ENCODE measurements at regions not wholly inside any gene's neighbourhood (a gene's known extent, or its start where the extent isn't known, plus 50 kb on each side); places are given as distances from the start of the nearest gene placed in this dataset.
A peak's percentile ranks its signal among the peaks of the same experiment; 100 is the strongest.

- DNase-seq (peak; percentile 78 to 88), ATAC-seq (peak; percentile 78 to 98 (median 94))
- peak; percentile 82 to 96 (median 93) for TF ChIP-seq CTCF (IDR thresholded peaks at IDR 0.05)
- intact Hi-C loops (cut with DNase I): loop anchor here (1.0 to 10.0 kb wide), 4 partner anchors 122 to 125 kb away; a partner anchor contains a TSS
- Histone ChIP-seq H3K27ac (no peak overlapping the region), H3K4me3 (peak overlapping the region in 2 of 10 donors; percentile 5 to 14), H3K9me3 (no peaks in the 10 kb centered on the region), H3K27me3 (peaks cover 7 to 83% (median 70%) of the 10 kb centered on the region in 7 donors), H3K36me3 (no peaks in the 10 kb centered on the region), H3K4me1 (peaks cover 0 to 18% (median 5%) of the 10 kb centered on the region in 9 donors)
- 10 to 12% methylated on average over 33 of the region's 33 CpGs for WGBS, 2 donors
Measured at GRCh38 chr6:27772261-27773001, 139.8 kb downstream of the OR2B2 start.

GRCh38 chr6:27771235-27771634, 141.0 kb downstream of the OR2B2 start:
- no peak for TF ChIP-seq CTCF (IDR thresholded peaks at IDR 0.05)
- Histone ChIP-seq H3K27ac (no peak overlapping the region), H3K9me3 (no peaks in the 10 kb centered on the region), H3K4me3 (no peak overlapping the region), H3K4me1 (peaks cover 0 to 18% (median 5%) of the 10 kb centered on the region in 9 donors), H3K36me3 (no peaks in the 10 kb centered on the region), H3K27me3 (peaks cover 7 to 83% (median 67%) of the 10 kb centered on the region in 7 donors)
- 47 to 52% methylated on average over 4 of the region's 4 CpGs for WGBS, 2 donors
- intact Hi-C loops (cut with DNase I): loop anchor here in 5 of 10 donors (5.0 to 10.0 kb wide), 2 partner anchors 124 to 126 kb away; a partner anchor contains a TSS
- no peak for DNase-seq
- ATAC-seq: no peak

- H3K9me3 ChIP-seq: no peaks in the 10 kb centered on the region
- DNase-seq (no peak), ATAC-seq (no peak)
- H3K4me3 ChIP-seq: no peak overlapping the region
- H3K4me1 ChIP-seq: peaks cover 0 to 18% (median 5%) of the 10 kb centered on the region in 9 donors
- WGBS, 2 donors: 61 to 73% methylated on average over 3 of the region's 3 CpGs
- intact Hi-C loops (cut with DNase I): loop anchor here in 5 of 10 donors (5.0 to 10.0 kb wide), 2 partner anchors 124 to 127 kb away; a partner anchor contains a TSS
- H3K36me3 ChIP-seq: no peaks in the 10 kb centered on the region
- no peak overlapping the region for H3K27ac ChIP-seq
- H3K27me3 ChIP-seq: peaks cover 7 to 83% (median 64%) of the 10 kb centered on the region in 7 donors
- no peak for TF ChIP-seq CTCF (IDR thresholded peaks at IDR 0.05)
Measured at GRCh38 chr6:27770724-27771123, 141.5 kb downstream of the OR2B2 start.

- no peak for TF ChIP-seq CTCF (IDR thresholded peaks at IDR 0.05)
- intact Hi-C loops (cut with DNase I): no loop called here
- peaks cover 7 to 85% (median 59%) of the 10 kb centered on the region in 7 donors for H3K27me3 ChIP-seq
- H3K4me3 ChIP-seq: no peak overlapping the region
- H3K9me3 ChIP-seq: no peaks in the 10 kb centered on the region
- H3K4me1 ChIP-seq: peaks cover 0 to 16% (median 5%) of the 10 kb centered on the region in 9 donors
- ATAC-seq (no peak), DNase-seq (no peak)
- no peaks in the 10 kb centered on the region for H3K36me3 ChIP-seq
- 86 to 92% methylated on average over 1 of the region's 1 CpG for WGBS, 2 donors
- H3K27ac ChIP-seq: no peak overlapping the region
Measured at GRCh38 chr6:27768556-27768955, 143.6 kb downstream of the OR2B2 start.

All from heart right ventricle (tissue), 16 donors.